ENCODE measurements at regions not wholly inside any gene's neighbourhood (a gene's known extent, or its start where the extent isn't known, plus 50 kb on each side); places are given as distances from the start of the nearest gene placed in this dataset.

GRCh38 chr5:159736844-159737243 is 179.4 kb upstream of the ADRA1B start:
- TF ChIP-seq CTCF (IDR thresholded peaks at IDR 0.05) (no peak), POLR2A (IDR thresholded peaks at IDR 0.05) (no peak), POLR2AphosphoS5 (IDR thresholded peaks at IDR 0.05) (no peak)
